Activated CD4-positive, alpha-beta T cell treated with anti-CD3 and anti-CD28 coated beads for 48 hours (primary cell): ENCODE measurements at regions not wholly inside any gene's neighbourhood (a gene's known extent, or its start where the extent isn't known, plus 50 kb on each side); places are given as distances from the start of the nearest gene placed in this dataset.

ENCODE experiments used
- DNase-seq: peaks from one replicate; pipeline ENCODE4 v3.0.0-alpha.2; 2020

DNA sequence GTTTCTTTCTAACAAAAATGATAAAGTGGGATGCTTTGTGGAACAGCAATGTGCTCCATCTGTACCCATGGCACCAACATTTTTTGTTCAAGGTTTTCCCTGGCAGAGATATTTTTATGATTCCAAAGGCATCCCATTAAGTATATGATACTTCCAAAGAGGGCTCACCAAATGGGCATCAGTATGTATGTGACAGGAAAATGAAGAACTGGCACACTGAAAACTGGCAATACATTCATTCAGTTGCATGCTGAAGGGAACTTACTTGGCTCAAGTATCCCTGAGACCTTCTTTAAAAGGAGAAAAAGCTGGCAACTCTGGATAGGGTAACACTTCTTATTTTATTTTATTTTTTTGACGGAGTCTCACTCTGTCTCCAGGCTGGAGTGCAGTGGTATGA is 249.8 kb downstream of the IL20RB start:
- no peak for DNase-seq

DNA sequence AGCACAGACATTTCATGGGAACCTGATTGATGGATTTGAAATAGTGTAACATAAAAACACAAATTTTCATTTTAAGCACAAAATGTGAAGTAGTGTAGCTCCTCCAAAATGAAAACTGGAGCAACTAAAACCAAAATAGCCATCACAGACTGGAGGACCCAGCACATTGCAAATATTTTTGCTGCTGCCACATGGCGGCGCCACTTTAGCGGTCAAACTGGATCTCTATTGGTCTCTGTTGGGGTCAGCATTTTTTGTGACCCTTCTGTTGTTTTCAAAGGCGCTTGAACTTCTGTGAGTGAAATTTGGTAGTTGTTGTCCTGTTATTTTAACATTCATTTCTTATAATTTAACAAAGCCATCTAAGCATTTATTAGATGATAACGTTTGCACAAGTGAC is 259.9 kb downstream of the IL20RB start:
- DNase-seq: no peak

DNA sequence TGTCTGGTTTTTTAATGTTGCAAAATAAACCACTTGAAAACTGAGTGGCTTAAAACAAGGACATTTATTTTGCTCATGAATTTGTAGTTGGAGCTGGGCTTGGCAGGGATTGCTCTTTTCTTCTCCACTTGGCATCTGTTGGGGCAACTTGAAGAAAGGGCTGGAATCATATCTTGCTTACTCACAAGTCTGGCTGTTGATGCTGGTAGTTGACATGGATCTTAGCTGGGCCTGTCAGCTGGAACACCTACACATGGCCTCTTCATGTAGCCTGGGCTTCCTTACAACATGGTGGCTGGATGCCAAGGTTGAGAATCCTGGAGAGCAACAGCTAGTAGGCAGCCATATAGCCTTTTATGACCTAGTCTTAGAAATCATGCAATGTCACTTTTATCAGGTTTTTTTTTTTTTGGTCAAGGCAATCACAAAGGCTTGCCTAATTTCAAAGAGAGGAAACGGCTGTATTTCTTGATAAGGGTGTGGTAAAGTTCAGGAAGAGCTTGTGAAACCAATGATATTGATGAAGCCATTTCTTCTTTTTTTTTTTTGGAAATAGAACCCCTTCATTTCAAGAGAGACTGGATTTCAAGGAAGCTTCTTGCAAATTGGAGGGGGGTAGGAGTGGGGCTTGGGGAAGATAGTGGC is 262.1 kb downstream of the IL20RB start:
- DNase-seq: no peak

DNA sequence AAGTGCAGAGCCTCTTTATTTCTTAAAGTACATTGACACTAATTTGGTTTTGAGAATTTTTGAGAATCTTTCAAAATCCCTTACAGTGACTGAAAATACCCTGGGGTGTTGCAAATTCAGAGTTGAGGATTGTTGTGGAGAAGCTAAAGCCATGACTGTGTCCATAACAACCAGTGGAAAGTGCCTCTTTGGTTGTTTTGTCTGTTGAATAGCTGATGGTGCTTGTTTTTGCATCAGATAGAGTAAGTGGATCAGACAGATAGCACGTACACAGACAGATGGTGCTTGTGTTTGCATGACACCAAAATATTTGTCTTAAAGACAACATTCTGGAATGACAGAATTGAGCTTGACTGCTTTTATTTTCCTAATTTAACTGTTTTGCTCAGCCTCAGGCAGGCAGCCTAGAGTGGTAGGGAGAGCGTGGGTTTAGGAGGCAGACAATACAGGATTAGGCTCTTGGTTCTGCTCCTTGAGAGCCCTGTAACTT is 265.0 kb downstream of the IL20RB start:
- DNase-seq: no peak

DNA sequence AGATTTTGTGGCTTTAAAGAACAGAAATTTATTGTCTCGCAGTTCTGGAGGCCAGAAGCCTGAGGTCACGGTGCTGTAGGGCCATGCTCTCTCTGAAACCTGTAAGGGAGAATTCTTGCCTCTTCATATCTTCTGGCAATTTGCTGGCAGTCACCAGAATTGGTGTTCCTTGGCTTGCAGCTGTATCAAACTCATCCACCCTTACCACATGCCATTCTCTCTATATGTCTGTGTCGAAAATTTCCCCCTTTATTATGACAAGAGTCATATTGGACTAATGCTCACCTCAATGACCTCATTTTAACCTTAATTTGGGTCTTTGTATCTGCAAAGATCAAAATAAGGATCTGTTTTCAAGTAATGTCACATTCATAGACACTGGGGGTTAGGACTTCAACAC is 266.7 kb downstream of the IL20RB start:
- DNase-seq: no peak

DNA sequence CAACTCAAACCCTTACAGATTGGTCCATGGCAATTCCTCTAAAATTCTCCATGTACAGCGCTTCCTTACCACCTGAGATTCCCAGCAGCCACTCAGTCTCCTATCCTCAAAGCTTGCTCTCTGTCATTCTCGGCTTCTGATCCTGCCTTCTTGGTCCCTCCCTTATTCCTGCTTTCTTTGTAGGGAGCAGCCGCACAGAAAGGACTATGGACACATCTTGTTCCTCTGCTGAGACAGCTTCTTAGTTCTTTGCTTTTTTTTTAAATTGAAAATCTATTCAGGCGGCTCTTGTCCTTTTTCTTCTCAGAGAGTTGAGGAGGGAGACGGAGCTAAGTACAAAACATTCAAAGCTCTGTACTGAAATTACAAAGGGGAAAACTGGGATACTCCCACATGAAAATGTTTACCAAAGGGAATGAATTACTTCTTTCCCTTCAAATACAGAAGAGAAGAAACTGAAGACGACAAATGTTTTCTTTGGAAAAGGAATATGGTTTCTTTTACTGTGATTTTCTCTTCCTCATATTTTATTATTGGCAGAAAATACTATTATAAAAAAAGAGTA is 285.1 kb downstream of the IL20RB start:
- DNase-seq: no peak

DNA sequence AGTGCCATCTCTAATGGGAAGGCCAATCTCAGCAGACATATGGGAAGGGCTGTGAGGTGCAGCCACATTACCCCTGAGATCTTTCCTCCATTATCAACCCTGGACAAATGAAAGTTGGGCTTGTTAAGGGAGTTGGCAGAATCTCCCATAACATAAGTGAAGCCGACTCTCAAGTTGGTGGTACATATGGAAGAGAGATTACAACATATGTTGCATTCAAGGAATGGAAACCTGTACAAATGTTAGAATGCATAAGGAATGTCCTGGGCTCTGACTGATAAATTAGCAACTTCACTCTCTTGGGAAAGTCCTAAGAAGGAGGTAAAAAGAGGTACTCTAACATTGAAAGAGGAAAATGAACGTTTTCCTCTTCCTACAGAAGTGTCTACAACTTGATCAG is 288.7 kb downstream of the IL20RB start:
- no peak for DNase-seq

DNA sequence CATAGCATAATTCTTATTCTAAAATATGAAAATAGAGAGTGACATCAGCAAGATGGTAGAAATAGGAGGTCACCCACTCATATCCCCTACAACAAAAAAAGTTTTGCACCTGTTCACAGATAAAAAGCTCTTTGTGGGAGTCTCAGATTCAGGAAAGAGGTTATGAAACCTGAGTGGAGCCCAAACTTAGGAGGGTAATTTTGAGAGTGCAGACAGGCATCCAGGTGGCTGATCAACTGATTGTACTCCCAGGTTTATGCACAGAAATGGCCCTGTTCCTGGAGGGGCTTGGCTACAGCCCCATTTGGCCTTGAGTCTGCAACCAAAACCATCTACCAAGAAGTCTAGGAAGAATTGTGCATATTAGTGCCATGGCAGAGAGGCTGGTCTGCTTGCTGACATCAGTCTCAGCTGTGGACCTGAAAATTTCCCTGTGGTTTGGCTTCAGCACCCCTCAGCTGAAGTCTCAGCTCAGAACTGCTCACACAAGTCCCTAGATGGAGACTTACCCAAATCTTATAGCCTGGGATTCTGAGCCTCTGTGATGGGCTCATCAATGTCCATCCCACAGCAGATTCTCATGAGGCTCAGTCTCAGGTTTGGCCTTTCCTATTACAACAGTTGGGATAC is 291.6 kb downstream of the IL20RB start:
- DNase-seq: no peak

DNA sequence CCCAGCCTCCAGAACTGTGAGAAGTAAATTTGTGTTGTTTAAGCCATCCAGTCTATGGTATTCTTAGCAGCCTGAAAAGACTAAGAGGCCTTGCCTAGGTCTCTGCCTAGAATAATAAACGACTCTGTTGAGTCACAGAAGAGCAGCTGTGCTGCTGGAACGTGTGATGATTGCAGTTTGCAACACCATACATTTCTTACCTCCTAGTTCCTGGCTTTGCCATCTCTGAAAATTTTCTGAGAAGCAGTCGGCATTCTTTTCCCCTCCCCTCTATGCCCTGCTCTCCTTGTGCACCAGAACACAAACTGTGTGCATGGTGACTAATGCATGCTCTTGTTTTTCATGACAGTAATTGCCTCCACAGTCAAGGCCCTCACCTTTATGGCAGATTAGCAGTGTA is 301.3 kb downstream of the IL20RB start:
- DNase-seq: no peak

DNA sequence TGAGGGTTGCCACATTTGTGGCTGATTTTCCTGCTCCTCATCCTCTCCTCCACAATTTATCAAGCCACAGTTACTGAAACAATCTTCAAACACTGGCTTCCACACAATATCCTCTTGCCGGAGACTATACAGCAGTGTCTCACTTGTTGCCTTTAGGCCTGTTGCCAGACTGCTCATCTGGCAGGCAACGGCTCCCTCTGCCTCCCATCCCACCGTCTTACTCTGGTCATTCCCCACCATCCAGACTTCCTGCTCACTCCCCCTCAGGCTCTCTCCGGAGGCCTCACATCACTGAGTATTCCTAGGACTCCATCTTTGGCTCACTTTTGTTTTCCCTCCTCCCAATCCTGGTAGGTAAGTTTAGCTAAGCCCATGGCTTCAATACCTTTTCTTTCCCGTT is 301.9 kb downstream of the IL20RB start:
- DNase-seq: no peak

DNA sequence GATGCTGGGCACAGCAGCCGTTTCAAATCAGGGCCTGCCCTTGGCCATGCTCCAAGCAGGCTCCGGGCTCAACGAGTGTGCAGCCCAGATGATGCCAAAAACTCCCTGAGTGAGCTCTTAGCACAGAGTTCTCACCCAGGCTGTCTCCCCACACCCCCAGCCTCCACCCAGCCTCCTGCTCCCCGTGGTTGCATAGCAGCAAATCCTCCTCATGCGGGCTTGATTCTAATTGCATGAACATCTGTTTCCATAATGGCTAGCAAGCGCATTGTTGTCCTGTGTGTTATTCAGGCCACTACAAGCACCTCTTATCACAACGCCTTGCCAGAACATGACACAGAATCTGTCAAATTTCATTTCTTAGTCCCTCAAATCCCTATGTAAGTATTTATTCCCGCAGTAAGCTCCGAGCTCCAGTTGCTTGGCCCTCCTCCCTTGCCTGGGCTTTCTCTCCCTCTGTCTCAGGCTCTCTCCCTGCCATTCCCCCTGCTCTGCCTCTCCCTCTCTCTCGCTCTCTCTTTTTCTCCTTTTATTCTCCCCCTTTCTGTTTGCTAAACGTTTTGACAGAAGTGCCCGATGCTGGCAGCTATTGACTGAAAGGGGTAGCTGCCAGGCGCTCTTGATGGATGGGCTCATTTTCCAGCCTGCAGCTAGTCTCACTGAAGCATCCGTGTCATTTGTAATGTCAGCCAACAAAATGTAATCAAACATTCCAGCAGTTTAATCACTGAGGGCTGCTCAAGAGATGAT is 306.5 kb downstream of the IL20RB start:
- no peak for DNase-seq

DNA sequence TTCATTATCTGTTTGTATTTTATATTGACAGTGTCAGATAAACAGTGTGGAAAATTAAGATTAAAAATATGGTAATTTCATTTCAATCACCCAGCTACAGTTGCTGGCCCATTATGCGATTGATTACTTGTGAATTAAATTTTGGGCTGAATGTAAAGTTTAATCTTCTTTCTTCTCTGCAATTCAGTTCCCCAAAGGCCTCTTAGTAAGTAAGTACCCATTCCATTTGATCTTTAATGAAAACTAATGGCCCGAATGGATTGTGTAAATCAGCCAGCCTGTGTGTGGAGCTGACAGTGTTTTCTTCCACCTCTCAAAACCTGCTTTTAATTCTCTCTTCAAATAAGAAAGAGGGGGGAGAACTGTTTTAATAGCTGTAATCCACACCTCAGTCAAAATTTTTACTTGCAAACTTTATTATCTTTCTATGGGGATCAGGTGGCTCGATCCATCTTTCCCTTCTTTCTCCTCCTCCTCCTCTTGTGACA is 307.1 kb downstream of the IL20RB start:
- no peak for DNase-seq

DNA sequence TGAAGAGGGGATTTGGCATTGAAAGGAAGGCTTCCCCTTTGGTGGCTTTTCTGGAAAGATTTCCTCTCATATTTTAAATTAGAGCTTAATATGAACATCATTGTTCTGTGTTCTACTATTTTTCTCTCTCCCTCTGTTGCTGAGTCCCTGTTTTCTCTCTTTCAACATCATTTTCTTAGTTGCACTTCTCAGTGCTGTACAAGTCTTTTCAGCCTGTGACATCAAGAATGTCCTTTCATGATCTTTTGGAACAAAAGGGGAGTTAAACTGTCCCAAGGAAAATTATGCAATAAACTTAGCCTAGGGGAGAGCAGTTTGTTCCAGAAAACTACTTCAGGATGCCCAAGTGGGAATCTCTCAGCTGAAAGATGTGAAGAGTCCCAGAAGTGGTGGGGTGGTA is 325.1 kb downstream of the IL20RB start:
- DNase-seq: no peak

DNA sequence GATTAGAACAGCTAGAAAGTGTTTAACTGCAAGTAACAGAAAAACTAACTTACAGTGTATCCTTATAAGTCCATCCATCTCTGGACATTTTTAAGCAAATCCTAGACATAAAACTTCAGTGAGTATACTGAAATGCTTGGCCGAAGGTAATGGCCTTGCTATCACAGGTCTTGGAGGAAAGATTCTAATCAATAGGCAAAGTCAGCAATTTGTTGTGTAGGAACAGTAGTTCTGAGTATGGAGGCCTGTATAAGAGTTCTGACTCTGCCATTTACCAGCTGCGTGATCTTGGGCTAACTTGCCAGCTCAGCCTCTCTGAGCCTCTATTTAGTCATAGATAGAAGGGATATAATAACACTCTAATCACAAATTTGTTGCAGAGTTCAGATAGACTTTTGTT is 328.1 kb downstream of the IL20RB start:
- DNase-seq: no peak

DNA sequence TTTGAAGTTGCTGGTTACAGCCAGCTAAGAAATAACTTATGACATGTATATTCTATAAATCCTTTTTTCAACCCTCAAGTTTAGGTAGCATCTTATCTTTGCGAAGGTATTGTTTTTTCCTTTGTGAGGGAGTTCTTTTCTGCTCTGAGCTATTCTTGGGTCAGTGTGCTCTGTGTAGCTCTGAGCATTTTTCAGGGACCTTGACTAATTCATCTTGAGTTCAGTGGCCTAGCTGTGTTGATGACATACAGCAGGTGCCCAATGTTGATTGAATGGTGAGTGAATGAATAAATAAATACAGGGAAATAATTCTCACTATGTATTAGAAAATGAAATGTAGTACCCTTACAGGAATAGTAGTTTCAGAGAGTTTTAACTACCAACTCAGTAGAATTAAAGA is 335.3 kb downstream of the IL20RB start:
- no peak for DNase-seq

DNA sequence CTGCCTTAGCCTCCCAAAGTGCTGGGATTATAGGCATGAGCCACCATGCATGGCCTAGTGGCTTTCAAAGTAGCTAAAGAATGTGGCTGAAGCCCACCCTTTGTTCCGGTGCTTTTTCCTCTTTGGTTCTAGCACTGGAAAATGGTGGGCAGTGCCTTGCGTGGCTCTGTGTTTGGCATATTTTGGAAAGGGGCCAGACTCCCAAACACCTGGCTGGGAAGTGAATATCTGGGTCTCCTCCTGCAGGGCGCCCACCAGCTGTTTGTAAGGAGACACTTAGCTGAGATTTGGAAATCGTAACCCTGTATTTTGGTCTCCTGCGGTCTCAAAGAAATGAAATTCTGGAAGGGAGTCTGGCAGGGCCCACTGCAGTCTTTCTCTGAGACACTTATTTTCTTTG is 336.4 kb downstream of the IL20RB start:
- no peak for DNase-seq

DNA sequence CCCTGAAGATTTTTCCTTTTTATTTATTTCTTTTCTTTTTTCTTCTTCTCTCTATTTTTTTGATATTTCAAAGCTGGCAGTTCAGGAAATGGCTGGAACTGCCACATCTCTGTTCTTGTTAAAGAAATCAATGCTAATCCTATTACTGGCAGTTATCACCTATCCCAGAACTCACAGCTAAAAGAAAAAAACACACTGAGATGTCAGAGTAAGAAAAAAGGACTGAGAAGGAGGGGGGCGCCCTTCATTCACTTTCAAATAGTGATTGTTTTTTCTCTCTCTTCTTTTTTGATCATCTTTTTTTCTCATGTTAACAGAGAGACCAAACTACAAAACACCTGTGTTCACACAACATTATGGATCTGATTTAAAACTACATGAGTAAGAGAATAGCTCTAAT is 337.1 kb downstream of the IL20RB start:
- DNase-seq: no peak

DNA sequence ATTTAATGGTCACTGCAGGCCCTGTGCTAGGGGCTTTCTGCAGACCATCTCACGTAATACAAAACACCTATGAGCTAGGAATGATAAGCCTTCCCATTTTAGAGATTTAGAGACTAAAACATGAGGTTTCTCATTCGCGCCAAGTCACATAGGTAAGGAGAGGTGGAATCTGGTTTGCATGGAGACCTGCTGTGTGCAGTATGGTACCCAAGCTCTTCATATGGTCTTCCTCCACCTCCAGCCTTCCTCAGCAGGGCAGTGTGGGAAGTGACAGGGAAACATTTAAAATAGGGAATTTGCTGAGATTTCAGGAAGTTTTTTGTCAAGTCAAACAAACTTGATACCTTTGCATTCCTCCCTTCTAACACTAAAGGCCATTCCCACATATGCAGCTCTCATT is 337.6 kb downstream of the IL20RB start:
- DNase-seq: no peak

DNA sequence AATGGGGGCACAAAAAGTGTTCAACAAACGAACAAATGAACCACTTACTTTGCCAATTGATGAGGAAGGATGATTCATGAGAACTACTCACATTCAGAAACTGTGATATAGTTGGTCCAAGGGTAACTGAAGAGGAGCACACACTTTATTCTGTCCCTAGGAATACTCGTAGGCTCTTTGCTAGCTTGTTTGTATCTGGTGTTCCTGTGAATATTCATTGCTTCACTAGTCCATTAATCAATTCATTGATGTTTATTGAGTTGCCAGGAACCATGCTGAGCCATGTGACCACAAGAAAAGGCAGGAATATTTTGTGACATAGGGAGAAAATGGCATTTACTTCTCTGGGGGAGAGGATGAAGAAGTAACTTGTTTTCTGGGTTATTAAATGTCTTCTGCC is 338.3 kb downstream of the IL20RB start:
- no peak for DNase-seq

DNA sequence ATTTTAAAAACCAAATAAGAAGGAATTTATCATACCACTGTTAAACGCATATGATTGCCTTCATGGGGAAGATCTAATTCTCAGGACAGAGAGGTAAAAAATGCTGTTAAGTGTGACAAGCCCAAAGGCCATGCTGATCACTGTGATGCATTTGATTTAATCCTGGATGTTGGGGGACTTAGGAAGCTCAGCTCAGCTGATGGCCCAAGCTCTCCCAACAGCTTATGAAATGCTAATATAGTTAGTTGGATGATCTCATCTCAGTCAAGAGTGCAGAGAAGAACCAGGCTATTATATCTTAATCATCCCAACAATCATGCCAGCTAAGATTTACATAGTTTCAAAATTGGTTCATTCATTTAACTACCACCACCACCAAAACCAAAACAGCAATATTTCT is 340.0 kb downstream of the IL20RB start:
- DNase-seq: no peak

DNA sequence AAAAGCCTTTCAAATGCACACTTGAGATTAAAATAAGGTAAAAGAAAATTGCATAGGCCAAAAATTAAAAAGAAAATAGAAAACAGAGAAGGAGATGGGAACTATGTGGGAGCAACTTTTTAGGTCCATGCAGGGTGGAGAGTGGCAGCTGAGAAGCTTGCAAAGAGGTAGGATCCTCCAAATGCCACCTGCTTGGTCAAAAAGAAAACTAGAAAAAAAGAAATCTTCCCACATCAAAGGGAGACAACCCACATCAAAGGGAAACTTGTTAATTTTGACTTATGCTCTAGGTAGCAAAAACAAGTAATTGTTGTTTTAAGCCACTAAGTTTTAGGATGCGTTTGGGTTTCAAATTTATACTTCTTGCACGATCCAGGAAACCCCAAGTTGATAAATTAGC is 342.9 kb downstream of the IL20RB start:
- no peak for DNase-seq

DNA sequence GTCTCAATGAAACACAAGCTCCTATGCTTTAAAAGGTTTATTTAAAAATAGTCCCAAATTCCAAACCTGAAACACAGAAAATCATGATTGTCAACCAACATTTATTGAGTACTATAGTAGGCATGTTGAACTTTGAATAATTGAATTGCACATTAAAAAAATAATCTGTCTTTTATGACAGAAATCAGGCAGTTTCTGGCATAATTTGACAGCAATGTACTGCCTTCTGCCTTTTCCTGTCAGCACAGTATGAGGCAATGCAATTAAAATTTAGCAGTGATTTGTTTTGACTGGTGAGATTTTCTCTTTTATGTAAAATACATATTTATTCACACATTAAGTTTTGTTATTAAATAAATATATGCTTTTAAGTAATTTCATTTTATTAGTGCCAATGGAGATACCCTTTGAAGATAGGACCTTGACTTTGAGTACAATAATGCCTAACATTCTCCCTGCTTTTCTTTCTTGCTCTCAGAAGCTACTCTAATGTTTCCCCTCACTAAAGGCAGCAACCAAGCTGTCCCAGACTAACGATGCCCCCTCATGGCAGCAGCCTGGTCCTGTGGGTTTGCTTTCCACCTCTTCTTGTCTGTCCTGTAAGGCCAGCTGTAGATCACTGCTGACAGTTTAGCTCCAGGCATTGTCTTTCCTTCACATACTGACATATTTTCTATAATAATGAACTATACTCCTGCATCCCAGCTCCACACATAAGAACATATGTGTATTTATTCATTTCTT is 346.7 kb downstream of the IL20RB start:
- peak; percentile 2 for DNase-seq

DNA sequence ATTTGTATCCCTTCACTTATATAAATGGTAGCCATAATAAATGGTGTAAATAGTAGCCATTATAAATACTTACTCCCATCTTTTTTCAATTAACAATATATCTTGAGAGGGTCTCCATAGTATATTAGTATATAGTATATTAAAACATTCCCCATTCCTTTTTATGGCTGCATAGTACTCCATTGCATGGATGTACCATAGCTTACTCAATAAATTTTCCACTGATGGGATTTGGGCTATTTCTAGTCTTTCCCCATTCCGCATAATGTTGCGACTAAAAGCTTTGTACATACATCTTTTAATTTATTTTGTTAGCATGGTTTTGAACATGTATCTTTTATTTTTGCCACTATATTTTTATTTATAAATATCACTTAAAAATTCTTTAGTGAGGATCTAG is 366.3 kb downstream of the IL20RB start:
- no peak for DNase-seq
